GM23338 (cell line): ENCODE measurements at regions not wholly inside any gene's neighbourhood (a gene's known extent, or its start where the extent isn't known, plus 50 kb on each side); places are given as distances from the start of the nearest gene placed in this dataset.

Source experiments
- CREB1 ChIP-seq: fragments of 250-450 bp; sonication (Bioruptor Pico); IDR thresholded peaks from 2 replicates; pipeline ENCODE4 v1.5.0; 2020; ENCODE audit warnings: low read depth, mild to moderate bottlenecking, moderate library complexity
- ETS1 ChIP-seq: IDR thresholded peaks from 2 replicates; pipeline ENCODE4 v1.6.1; 2016; ENCODE audit warnings: antibody characterized with exemption
- EZH2 ChIP-seq: fragments of 200-600 bp; sonication (generic); IDR thresholded peaks from one replicate; pipeline ENCODE4 v1.8.0; 2017; ENCODE audit warnings: antibody characterized with exemption, mild to moderate bottlenecking, low read depth; ENCODE audit not compliant: unreplicated experiment
- EZH2phosphoT487 ChIP-seq: fragments of 200-600 bp; sonication (generic); IDR thresholded peaks from one replicate; pipeline ENCODE4 v1.8.1; 2018; ENCODE audit warnings: antibody characterized with exemption; ENCODE audit not compliant: unreplicated experiment
- JUNB ChIP-seq: IDR thresholded peaks from one replicate; pipeline ENCODE4 v1.6.1; 2016; ENCODE audit warnings: antibody characterized with exemption; ENCODE audit not compliant: unreplicated experiment
- NANOG ChIP-seq: IDR thresholded peaks from 2 replicates; pipeline ENCODE4 v1.6.1; 2016; ENCODE audit warnings: antibody characterized with exemption, borderline replicate concordance
- POLR2AphosphoS5 ChIP-seq: IDR thresholded peaks from 2 replicates; pipeline ENCODE4 v1.6.1; 2016; ENCODE audit warnings: antibody characterized with exemption, low read depth
- STAT1 ChIP-seq: IDR thresholded peaks from one replicate; pipeline ENCODE4 v1.6.1; 2016; ENCODE audit warnings: antibody characterized with exemption; ENCODE audit not compliant: unreplicated experiment
- ZNF114 ChIP-seq: fragments of 250-450 bp; sonication (Bioruptor Pico); IDR thresholded peaks from 2 replicates; pipeline ENCODE4 v1.5.0; 2020; ENCODE audit warnings: mild to moderate bottlenecking, moderate library complexity
- ZNF462 ChIP-seq: fragments of 250-450 bp; sonication (Bioruptor Pico); IDR thresholded peaks from 2 replicates; pipeline ENCODE4 v1.5.0; 2020; ENCODE audit warnings: mild to moderate bottlenecking, moderate library complexity
- TF ChIP-seq, protein P1 (sequence below), 2 experiments: fragments of 200-600 bp in 1 of 2; sonication (generic) in 1 of 2; conservative IDR thresholded peaks; 2 replicates each; pipeline versions ENCODE4 v1.5.1 to v1.6.1; 2016 to 2017; ENCODE audit warnings: antibody characterized with exemption in 2 of 2, low read depth in 2 of 2, mild to moderate bottlenecking in 2 of 2, moderate library complexity in 1 of 2
- TF ChIP-seq, protein P2 (sequence below): IDR thresholded peaks from one replicate; pipeline ENCODE4 v1.6.1; 2018; ENCODE audit warnings: antibody characterized with exemption; ENCODE audit not compliant: unreplicated experiment

- TF ChIP-seq, protein P1, sequence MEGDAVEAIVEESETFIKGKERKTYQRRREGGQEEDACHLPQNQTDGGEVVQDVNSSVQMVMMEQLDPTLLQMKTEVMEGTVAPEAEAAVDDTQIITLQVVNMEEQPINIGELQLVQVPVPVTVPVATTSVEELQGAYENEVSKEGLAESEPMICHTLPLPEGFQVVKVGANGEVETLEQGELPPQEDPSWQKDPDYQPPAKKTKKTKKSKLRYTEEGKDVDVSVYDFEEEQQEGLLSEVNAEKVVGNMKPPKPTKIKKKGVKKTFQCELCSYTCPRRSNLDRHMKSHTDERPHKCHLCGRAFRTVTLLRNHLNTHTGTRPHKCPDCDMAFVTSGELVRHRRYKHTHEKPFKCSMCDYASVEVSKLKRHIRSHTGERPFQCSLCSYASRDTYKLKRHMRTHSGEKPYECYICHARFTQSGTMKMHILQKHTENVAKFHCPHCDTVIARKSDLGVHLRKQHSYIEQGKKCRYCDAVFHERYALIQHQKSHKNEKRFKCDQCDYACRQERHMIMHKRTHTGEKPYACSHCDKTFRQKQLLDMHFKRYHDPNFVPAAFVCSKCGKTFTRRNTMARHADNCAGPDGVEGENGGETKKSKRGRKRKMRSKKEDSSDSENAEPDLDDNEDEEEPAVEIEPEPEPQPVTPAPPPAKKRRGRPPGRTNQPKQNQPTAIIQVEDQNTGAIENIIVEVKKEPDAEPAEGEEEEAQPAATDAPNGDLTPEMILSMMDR (conservative IDR thresholded peaks at IDR 0.05; ENCODE audit: low read depth in 2 of 2), result no peak
- TF ChIP-seq EZH2 (no peak), EZH2phosphoT487 (no peak), ZNF462 (CRISPR knock-in tag) (no peak), CREB1 (CRISPR knock-in tag) (no peak), JUNB (no peak), ETS1 (no peak), POLR2AphosphoS5 (no peak), NANOG (no peak), STAT1 (no peak), ZNF114 (no peak)
- TF ChIP-seq, protein P2, sequence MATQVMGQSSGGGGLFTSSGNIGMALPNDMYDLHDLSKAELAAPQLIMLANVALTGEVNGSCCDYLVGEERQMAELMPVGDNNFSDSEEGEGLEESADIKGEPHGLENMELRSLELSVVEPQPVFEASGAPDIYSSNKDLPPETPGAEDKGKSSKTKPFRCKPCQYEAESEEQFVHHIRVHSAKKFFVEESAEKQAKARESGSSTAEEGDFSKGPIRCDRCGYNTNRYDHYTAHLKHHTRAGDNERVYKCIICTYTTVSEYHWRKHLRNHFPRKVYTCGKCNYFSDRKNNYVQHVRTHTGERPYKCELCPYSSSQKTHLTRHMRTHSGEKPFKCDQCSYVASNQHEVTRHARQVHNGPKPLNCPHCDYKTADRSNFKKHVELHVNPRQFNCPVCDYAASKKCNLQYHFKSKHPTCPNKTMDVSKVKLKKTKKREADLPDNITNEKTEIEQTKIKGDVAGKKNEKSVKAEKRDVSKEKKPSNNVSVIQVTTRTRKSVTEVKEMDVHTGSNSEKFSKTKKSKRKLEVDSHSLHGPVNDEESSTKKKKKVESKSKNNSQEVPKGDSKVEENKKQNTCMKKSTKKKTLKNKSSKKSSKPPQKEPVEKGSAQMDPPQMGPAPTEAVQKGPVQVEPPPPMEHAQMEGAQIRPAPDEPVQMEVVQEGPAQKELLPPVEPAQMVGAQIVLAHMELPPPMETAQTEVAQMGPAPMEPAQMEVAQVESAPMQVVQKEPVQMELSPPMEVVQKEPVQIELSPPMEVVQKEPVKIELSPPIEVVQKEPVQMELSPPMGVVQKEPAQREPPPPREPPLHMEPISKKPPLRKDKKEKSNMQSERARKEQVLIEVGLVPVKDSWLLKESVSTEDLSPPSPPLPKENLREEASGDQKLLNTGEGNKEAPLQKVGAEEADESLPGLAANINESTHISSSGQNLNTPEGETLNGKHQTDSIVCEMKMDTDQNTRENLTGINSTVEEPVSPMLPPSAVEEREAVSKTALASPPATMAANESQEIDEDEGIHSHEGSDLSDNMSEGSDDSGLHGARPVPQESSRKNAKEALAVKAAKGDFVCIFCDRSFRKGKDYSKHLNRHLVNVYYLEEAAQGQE, result no peak
These were observed 51.0 kb upstream of the NAP1L1 start for GRCh38 chr12:76135456-76135855.
